Head of caudate nucleus (tissue), 42 donors: ENCODE measurements at regions not wholly inside any gene's neighbourhood (a gene's known extent, or its start where the extent isn't known, plus 50 kb on each side); places are given as distances from the start of the nearest gene placed in this dataset.

ENCODE experiments used
- DNase-seq, 42 donors: peaks; one replicate each; pipeline versions ENCODE4 v3.0.0 to v3.0.0-alpha.2; 2020 to 2021; ENCODE audit warnings: mixed read lengths in 7 of 42
- intact Hi-C: fragments of 100-400 bp; cut with DNase I; formaldehyde crosslinking; loops from one replicate; pipeline ENCODE4 v1.15.0; 2022

DNA sequence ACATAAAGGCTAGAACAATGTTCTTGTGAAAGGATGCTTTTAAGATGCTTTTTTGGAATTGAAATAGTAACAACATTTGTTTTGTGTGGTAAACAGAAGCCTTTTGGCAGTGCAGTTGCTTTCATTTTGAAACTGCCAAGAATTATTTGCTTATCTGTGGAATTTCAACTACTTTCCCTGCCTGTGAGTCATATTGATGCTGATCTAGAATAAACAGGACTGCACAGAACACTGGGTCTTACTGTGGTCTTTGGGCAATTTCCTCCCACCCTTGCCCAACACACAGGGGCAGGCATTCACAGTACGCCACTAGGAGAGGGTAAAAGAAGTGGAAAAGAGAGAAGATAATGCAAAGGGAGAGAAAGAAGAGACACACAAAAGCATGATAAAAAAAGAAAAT, 483.7 kb downstream of the ELAVL2 start:
- DNase-seq, result peak in 1 of 42 donors; percentile 1
- intact Hi-C loops, result no loop called here

DNA sequence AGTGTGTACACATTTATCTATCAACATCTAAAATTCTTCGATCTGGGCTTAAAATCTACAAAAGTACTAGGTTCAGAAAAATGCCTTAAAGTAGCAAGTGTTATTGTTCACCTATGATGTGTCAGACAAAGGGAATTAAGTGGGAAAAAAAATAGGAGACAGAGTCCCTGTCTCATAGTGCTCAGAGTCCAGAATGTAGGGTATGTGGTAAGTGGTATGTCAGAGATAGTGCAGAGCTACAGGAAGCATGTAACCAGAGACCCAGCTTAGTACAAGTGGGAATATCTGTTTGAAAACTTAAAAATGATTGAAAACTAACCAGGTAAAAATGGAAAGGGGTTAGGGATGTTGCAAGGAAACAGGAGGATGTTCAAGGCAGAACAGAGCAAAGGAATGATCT, 482.8 kb downstream of the ELAVL2 start:
- no peak for DNase-seq
- intact Hi-C loops, result no loop called here

DNA sequence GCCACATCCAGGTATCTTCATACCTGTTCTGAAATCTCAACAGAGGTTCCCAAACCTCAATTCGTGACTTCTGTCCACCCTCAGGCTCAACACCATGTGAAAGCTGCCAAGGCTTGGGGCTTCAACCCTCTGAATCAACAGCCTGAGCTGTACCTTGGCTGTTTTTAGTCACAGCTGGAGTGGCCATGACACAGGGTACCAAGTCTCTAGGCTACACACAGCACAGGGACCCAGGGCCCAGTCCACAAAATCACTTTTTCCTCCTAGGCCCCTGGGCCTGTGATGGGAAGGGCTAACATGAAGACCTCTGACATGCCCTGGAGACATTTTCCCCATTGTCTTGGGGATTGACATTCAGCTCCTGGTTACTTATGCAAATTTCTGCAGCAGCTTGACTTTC, 464.9 kb downstream of the ELAVL2 start:
- intact Hi-C loops, result no loop called here
- DNase-seq, result no peak

GRCh38 chr9:23372703-23373102, 453.3 kb downstream of the ELAVL2 start:
- no peak for DNase-seq
- intact Hi-C loops, result no loop called here

GRCh38 chr9:23375511-23375910, 450.5 kb downstream of the ELAVL2 start:
- DNase-seq, result no peak
- intact Hi-C loops, result no loop called here

DNA sequence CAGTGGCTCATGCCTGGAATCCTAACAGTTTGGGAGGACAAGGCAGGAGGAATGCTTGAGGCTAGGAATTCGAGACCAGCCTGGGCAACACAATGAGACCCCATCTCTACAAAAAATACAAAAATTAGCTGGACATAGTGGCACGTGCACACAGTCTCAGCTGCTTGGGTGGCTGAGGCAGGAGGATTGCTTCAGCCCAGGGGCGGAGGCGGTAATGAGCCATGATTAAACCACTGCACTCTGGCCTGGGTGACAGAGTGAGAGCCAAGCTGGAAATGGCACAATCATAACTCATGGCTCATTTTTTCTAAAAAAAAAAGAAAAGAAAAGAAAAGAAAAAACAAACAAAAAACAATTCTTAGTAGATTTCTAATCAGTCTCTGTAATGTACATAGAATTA, 446.2 kb downstream of the ELAVL2 start:
- intact Hi-C loops, result no loop called here
- no peak for DNase-seq

GRCh38 chr9:23380821-23381220, 445.2 kb downstream of the ELAVL2 start:
- no peak for DNase-seq
- intact Hi-C loops, result no loop called here

GRCh38 chr9:23382418-23382817, 443.6 kb downstream of the ELAVL2 start:
- no peak for DNase-seq
- intact Hi-C loops, result no loop called here

- DNase-seq, result no peak
- intact Hi-C loops, result no loop called here
Observed at GRCh38 chr9:23394189-23394588, 431.9 kb downstream of the ELAVL2 start.

- intact Hi-C loops, result no loop called here
Observed at GRCh38 chr9:23408874-23409273, 417.2 kb downstream of the ELAVL2 start.

GRCh38 chr9:23412046-23412445, 414.0 kb downstream of the ELAVL2 start:
- DNase-seq, result no peak
- intact Hi-C loops, result no loop called here

More at GRCh38 chr9:23408874-23409273, 417.2 kb downstream of the ELAVL2 start:
- DNase-seq, result no peak

DNA sequence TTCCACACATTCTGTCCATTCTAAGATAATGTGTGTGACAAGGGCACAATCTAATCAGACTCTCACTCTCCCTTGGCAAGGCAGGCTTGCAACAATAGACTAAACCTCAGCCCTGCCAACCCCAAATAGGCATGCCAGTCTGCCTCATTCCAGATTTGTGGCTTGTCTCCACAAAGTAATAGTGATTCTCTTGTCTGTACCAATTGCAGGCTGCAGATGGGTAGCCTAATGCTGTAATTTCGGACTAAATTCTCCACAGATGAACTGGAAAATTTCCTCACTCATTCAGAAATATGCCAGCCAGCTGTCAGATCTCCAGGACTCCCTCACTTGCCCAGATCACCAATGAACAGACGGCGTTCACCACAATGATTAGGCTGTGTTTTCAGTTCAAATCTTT, 413.6 kb downstream of the ELAVL2 start:
- intact Hi-C loops, result no loop called here
- DNase-seq, result peak in 3 of 42 donors; percentile 5 to 36 (median 27)

- no peak for DNase-seq
- intact Hi-C loops, result no loop called here
Observed at GRCh38 chr9:23413541-23413940, 412.5 kb downstream of the ELAVL2 start.

- intact Hi-C loops, result no loop called here
Observed at GRCh38 chr9:23423999-23424398, 402.0 kb downstream of the ELAVL2 start.

DNA sequence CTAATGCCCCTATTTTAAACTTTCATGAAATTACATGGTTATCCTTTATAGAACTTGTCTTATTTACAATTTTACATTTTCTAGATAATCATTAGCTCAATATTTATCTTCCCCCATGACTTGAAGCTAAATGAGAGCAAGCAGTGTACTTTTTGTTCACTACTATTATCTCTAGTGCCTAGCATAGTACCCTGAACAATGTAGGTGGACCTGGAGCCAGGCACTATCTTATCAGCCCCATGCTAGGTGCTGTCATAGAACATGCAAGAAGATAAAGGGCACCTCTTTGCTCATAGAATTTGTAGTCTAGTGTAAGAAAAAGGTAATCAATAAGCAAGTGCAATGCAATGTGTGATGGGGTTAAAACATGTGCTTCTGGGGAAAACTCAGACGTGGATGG, 399.9 kb downstream of the ELAVL2 start:
- intact Hi-C loops, result no loop called here

More at GRCh38 chr9:23423999-23424398, 402.0 kb downstream of the ELAVL2 start:
- DNase-seq, result no peak

DNA sequence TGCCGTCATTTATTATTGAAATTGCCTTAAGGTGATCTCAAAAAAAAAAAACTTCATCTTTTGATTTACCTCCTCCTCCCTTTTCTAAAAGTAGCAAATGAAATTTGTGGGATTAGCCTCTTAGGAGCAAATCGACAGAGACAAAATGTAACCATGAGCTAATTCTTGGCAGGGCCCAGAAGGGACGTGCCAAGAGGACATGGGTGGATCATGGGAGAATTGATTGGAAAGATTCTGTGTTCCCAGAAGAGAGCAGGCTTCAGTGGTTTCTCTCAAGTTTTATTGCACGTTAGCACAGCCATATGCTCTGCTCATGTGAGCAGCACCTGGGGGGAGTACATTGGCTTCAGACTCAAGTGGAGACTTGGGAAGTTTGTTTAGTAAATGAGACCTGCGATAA, 394.6 kb downstream of the ELAVL2 start:
- intact Hi-C loops, result no loop called here
- no peak for DNase-seq

More for the DNA sequence above, 399.9 kb downstream of the ELAVL2 start:
- DNase-seq, result no peak

DNA sequence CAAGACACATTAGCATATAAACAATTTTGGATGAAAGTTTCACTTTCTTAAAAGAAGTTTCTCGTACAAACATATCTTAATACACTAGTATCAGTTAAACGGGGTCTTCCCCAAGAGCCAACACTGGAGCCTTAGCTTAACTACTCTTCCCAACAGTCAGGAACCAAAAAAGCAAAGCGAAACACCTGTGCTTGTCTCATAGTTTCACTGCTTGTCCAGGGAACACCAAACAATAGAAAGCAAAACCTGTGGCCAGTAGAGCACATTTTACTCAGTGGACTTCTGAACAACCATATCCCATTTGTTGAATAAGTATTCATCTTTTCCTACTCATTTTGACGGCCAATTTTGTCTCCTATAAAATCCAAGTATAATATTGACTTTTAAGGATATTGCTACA, 391.4 kb downstream of the ELAVL2 start:
- intact Hi-C loops, result no loop called here
- DNase-seq, result no peak

DNA sequence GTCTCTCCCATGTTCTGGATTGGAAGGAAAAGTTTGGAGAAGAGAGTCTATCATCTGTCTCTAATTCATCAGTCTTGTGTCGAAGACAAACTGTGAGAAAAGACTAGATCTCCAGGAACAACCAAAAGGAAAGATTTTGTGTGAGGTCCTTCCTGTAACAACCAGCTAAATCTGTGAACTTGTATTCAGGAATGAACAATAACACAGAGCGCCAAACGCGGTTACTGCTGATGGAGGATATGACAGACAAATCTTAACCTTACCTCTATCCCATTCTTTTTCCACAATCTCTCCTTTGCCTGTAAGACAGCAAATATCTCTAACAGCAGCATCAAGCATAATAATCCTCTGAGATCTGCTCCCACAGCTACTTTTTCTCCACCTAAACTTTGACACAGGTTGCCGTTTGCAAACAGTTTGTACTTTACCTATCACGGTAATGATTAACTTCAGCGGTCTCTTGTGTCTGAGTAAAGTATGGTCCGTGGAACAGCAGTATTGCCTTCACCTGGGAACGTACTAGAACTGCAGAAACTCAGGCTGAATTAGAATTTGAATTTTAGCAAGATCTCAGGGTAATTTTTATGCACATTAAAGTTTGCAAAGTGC, 387.6 kb downstream of the ELAVL2 start:
- intact Hi-C loops, result no loop called here
- no peak for DNase-seq

DNA sequence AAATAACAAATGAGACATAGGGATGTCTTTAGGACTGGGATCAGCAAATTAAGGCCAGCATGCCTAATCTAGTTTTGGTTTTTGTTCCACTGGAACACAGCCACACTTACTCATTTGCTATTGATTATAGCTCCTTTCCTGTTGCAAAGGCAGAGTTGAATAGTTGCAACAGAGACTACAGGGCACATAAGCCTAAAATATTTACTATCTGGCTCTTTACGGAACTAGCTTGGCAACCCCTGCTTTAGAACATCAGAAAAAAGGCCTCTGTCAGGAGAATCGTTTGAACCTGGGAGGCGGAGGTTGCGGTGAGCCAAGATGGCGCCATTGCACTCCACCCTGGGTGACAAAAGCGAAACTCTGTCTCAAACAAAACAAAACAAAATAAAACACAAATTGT, 384.8 kb downstream of the ELAVL2 start:
- DNase-seq, result no peak
- intact Hi-C loops, result no loop called here

- DNase-seq, result no peak
- intact Hi-C loops, result no loop called here
Observed at GRCh38 chr9:23444658-23445057, 381.4 kb downstream of the ELAVL2 start.

- intact Hi-C loops, result no loop called here
- DNase-seq, result peak in 40 of 42 donors; percentile 5 to 89 (median 46)
Observed at GRCh38 chr9:23447166-23447565, 378.9 kb downstream of the ELAVL2 start.

DNA sequence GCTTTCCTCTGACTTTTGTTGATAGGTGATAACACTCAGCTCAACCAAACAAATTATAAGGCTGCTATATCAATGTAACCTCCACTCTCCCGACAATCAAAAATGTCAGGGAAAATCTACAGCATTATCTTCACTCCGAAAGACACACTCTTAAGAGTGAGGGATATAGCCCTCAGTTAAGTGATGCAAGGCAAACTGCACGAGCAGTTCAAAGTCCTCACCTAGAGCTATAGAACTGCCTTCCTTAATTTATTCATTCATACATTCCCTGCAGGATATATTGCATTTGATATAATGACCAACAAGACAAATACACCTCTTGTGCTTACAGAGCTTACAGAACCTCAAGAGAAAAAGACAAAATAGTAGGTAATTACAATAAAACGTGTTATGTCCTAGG, 378.1 kb downstream of the ELAVL2 start:
- intact Hi-C loops, result no loop called here

More for the DNA sequence above, 378.1 kb downstream of the ELAVL2 start:
- DNase-seq, result no peak
